H1 (cell line): ENCODE measurements at regions not wholly inside any gene's neighbourhood (a gene's known extent, or its start where the extent isn't known, plus 50 kb on each side); places are given as distances from the start of the nearest gene placed in this dataset.

Experiments
- CTCF ChIA-PET: fragments of 300-600 bp; sonication (Branson Sonifier 250); formaldehyde crosslinking; loops from one replicate; lab custom pipeline; 2021; ENCODE audit not compliant: partially characterized antibody; lab: Charles Lee
- POLR2A ChIA-PET: fragments of 300-600 bp; sonication (Branson Sonifier 250); formaldehyde crosslinking; loops from one replicate; lab custom pipeline; 2021; ENCODE audit warnings: inconsistent platforms; ENCODE audit not compliant: partially characterized antibody; lab: Charles Lee
- DNase-seq, 2 experiments: peaks; one replicate each; pipeline versions ENCODE4 v3.0.0 to v3.0.0-alpha.2; 2010 to 2022; ENCODE audit warnings: low spot score in 2 of 2, low read depth in 1 of 2, mixed read lengths in 1 of 2
- FAIRE-seq: peaks from 2 replicates; lab custom pipeline; 2011; peaks lifted over from hg19 to GRCh38; lab: Jason Lieb, UNC
- H2AFZ ChIP-seq: 2 replicates; pipeline ENCODE4 v1.8.1; 2012; ENCODE audit warnings: low read length, inconsistent platforms
- H2AK5ac ChIP-seq: 2 replicates; pipeline ENCODE4 v1.6.1; 2013; ENCODE audit warnings: low read depth, low read length
- H2BK120ac ChIP-seq: replicated peaks from 2 replicates; pipeline ENCODE3; 2013; ENCODE audit warnings: low read depth, low read length, inconsistent platforms
- H2BK12ac ChIP-seq: 2 replicates; pipeline ENCODE4 v1.6.1; 2013; ENCODE audit warnings: low read depth, low read length
- H2BK15ac ChIP-seq: 2 replicates; pipeline ENCODE4 v1.6.1; 2013; ENCODE audit warnings: low read length
- H2BK20ac ChIP-seq: 2 replicates; pipeline ENCODE4 v1.6.1; 2013; ENCODE audit warnings: low read length
- H2BK5ac ChIP-seq: 2 replicates; pipeline ENCODE4 v1.6.1; 2013; ENCODE audit warnings: low read depth, low read length
- H3K14ac ChIP-seq: 2 replicates; pipeline ENCODE4 v1.6.1; 2013; ENCODE audit warnings: inconsistent platforms; ENCODE audit not compliant: insufficient read length
- H3K18ac ChIP-seq: 2 replicates; pipeline ENCODE4 v1.6.1; 2013; ENCODE audit warnings: low read length; ENCODE audit errors: extremely low read depth
- H3K23ac ChIP-seq: 2 replicates; pipeline ENCODE4 v1.6.1; 2013; ENCODE audit warnings: inconsistent platforms; ENCODE audit not compliant: insufficient read length
- H3K23me2 ChIP-seq: 2 replicates; pipeline ENCODE4 v1.6.1; 2013; ENCODE audit warnings: low read depth, low read length
- H3K27ac ChIP-seq: 2 replicates; pipeline ENCODE4 v1.6.1; 2011; ENCODE audit warnings: low read depth, low read length, inconsistent platforms
- H3K27me3 ChIP-seq, 4 experiments: replicated peaks in 1 of 4; 1 replicate in 1 of 4; 2 replicates in 3 of 4; pipeline versions ENCODE4 v1.6.1 to v1.8.1; 2011 to 2013; ENCODE audit warnings: low read length in 3 of 4, mild to moderate bottlenecking in 3 of 4, inconsistent platforms in 2 of 4, mixed read lengths in 2 of 4, moderate library complexity in 1 of 4; ENCODE audit not compliant: control insufficient read depth in 3 of 4, insufficient read depth in 3 of 4; ENCODE audit errors: extremely low read depth in 1 of 4
- H3K36me3 ChIP-seq, 4 experiments: 2 replicates each; pipeline versions ENCODE4 v1.6.1 to v1.8.1; 2011 to 2013; ENCODE audit warnings: mild to moderate bottlenecking in 4 of 4, low read length in 3 of 4, moderate library complexity in 2 of 4, control low read depth in 1 of 4, inconsistent platforms in 1 of 4; ENCODE audit not compliant: insufficient read depth in 4 of 4, control insufficient read depth in 2 of 4
- H3K4ac ChIP-seq: replicated peaks from 2 replicates; pipeline ENCODE3; 2013; ENCODE audit warnings: low read length, low read depth, mixed read lengths, inconsistent platforms; ENCODE audit not compliant: insufficient read length
- H3K4me1 ChIP-seq, 4 experiments: replicated peaks in 1 of 4; 1 replicate in 1 of 4; 2 replicates in 3 of 4; pipeline versions ENCODE4 v1.6.1 to v1.8.1; 2011 to 2013; ENCODE audit warnings: low read length in 3 of 4, inconsistent platforms in 2 of 4, mixed read lengths in 1 of 4; ENCODE audit not compliant: insufficient read depth in 4 of 4, control insufficient read depth in 3 of 4
- H3K4me2 ChIP-seq, 2 experiments: 2 replicates each; pipeline versions ENCODE4 v1.6.1 to v1.8.1; 2011 to 2013; ENCODE audit warnings: low read depth in 2 of 2, low read length in 2 of 2, control low read depth in 1 of 2, inconsistent platforms in 1 of 2, mild to moderate bottlenecking in 1 of 2; ENCODE audit not compliant: insufficient read depth in 1 of 2
- H3K4me3 ChIP-seq, 4 experiments: fragments of 200-600, 300-600 bp in 1 of 4; sonication (generic), shearing (Covaris generic), sonication (Bioruptor Twin) in 1 of 4; 2 replicates each; pipeline versions ENCODE4 v1.5.1 to v1.8.1; 2011 to 2016; ENCODE audit warnings: low read length in 4 of 4, low read depth in 3 of 4, control low read depth in 2 of 4, inconsistent platforms in 2 of 4, mild to moderate bottlenecking in 2 of 4, mixed read lengths in 1 of 4, moderate library complexity in 1 of 4; ENCODE audit not compliant: insufficient read depth in 2 of 4; ENCODE audit errors: extremely low read depth in 1 of 4
- H3K56ac ChIP-seq: replicated peaks from 2 replicates; pipeline ENCODE3; 2013; ENCODE audit warnings: low read depth, mild to moderate bottlenecking, mixed read lengths, low read length, inconsistent platforms; ENCODE audit not compliant: insufficient read length
- H3K79me1 ChIP-seq: 2 replicates; pipeline ENCODE4 v1.6.1; 2013; ENCODE audit warnings: low read depth, low read length, control low read depth
- H3K79me2 ChIP-seq, 2 experiments: 2 replicates each; pipeline versions ENCODE4 v1.6.1 to v1.8.1; 2012 to 2013; ENCODE audit warnings: low read length in 2 of 2, mild to moderate bottlenecking in 2 of 2, inconsistent platforms in 1 of 2; ENCODE audit not compliant: insufficient read depth in 2 of 2, control insufficient read depth in 1 of 2
- H3K9ac ChIP-seq, 4 experiments: replicated peaks in 1 of 4; 1 replicate in 1 of 4; 2 replicates in 3 of 4; pipeline versions ENCODE4 v1.6.1 to v1.8.1; 2011 to 2013; ENCODE audit warnings: low read depth in 3 of 4, low read length in 3 of 4, control low read depth in 2 of 4, mild to moderate bottlenecking in 2 of 4, moderate library complexity in 2 of 4, inconsistent platforms in 1 of 4; ENCODE audit errors: extremely low read depth in 1 of 4
- H3K9me3 ChIP-seq, 2 experiments: 2 replicates each; pipeline versions ENCODE4 v1.6.1 to v1.8.1; 2012 to 2013; ENCODE audit warnings: mild to moderate bottlenecking in 2 of 2, moderate library complexity in 2 of 2, control low read depth in 1 of 2, inconsistent platforms in 1 of 2, low read depth in 1 of 2, low read length in 1 of 2, mixed read lengths in 1 of 2; ENCODE audit not compliant: insufficient read depth in 2 of 2
- H4K20me1 ChIP-seq, 2 experiments: replicated peaks in 1 of 2; 2 replicates each; pipeline versions ENCODE3 to v1.8.1; 2011 to 2013; ENCODE audit warnings: inconsistent platforms in 2 of 2, low read length in 2 of 2, mild to moderate bottlenecking in 1 of 2; ENCODE audit not compliant: insufficient read depth in 2 of 2, control insufficient read depth in 1 of 2
- H4K5ac ChIP-seq: 2 replicates; pipeline ENCODE4 v1.6.1; 2013; ENCODE audit warnings: low read length, low read depth, mixed read lengths, inconsistent platforms; ENCODE audit not compliant: insufficient read length
- H4K8ac ChIP-seq: 2 replicates; pipeline ENCODE4 v1.8.0; 2013; ENCODE audit warnings: mild to moderate bottlenecking, moderate library complexity, low read length, inconsistent platforms; ENCODE audit not compliant: insufficient read depth; ENCODE audit errors: extremely low read depth
- H4K91ac ChIP-seq: replicated peaks from 2 replicates; pipeline ENCODE3; 2013; ENCODE audit warnings: low read length, mixed read lengths, inconsistent platforms; ENCODE audit not compliant: insufficient read length
- CEBPB ChIP-seq: IDR thresholded peaks from 2 replicates; pipeline ENCODE4 v1.6.1; 2012; ENCODE audit warnings: low read depth, low read length
- CTBP2 ChIP-seq: IDR thresholded peaks from 2 replicates; pipeline ENCODE4 v1.7.0; 2011; ENCODE audit warnings: borderline replicate concordance, mild to moderate bottlenecking, moderate library complexity, mixed read lengths, low read length; ENCODE audit not compliant: insufficient read depth, insufficient read length
- CTCF ChIP-seq, 3 experiments: IDR thresholded peaks; 1 replicate in 2 of 3; 2 replicates in 1 of 3; pipeline versions ENCODE4 v1.5.1 to v1.6.1; 2011; ENCODE audit warnings: low read length in 3 of 3, mild to moderate bottlenecking in 3 of 3, inconsistent platforms in 2 of 3, low read depth in 1 of 3, moderate library complexity in 1 of 3; ENCODE audit not compliant: insufficient read depth in 1 of 3; ENCODE audit errors: control extremely low read depth in 1 of 3
- E2F6 ChIP-seq: IDR thresholded peaks from 2 replicates; pipeline ENCODE4 v1.6.1; 2012; ENCODE audit warnings: inconsistent platforms
- EP300 ChIP-seq, 2 experiments: IDR thresholded peaks; 1 replicate in 1 of 2; 2 replicates in 1 of 2; pipeline ENCODE4 v1.6.1; 2011 to 2012; ENCODE audit warnings: low read depth in 2 of 2, low read length in 2 of 2, mild to moderate bottlenecking in 2 of 2, borderline replicate concordance in 1 of 2, inconsistent platforms in 1 of 2, moderate library complexity in 1 of 2
- SAP30 ChIP-seq: fragments of 300-600 bp; sonication (generic); IDR thresholded peaks from 2 replicates; pipeline ENCODE4 v1.7.1; 2012; ENCODE audit warnings: low read length, moderate library complexity, mild to moderate bottlenecking, inconsistent platforms; ENCODE audit not compliant: insufficient read depth, insufficient replicate concordance
- SIRT6 ChIP-seq: IDR thresholded peaks from one replicate; pipeline ENCODE4 v1.7.1; 2012; ENCODE audit warnings: low read length, inconsistent platforms
- SP1 ChIP-seq: IDR thresholded peaks from 2 replicates; pipeline ENCODE4 v1.6.1; 2011; ENCODE audit warnings: low read depth, low read length
- SP4 ChIP-seq: IDR thresholded peaks from 2 replicates; pipeline ENCODE4 v1.6.1; 2012; ENCODE audit warnings: low read length, inconsistent platforms
- SRF ChIP-seq: IDR thresholded peaks from 2 replicates; pipeline ENCODE4 v1.6.1; 2011; ENCODE audit warnings: mild to moderate bottlenecking, low read depth, low read length, moderate library complexity
- TAF1 ChIP-seq: IDR thresholded peaks from 2 replicates; pipeline ENCODE4 v1.6.1; 2011; ENCODE audit warnings: mild to moderate bottlenecking, low read depth, low read length
- WGBS, 2 experiments: shearing (Covaris generic) in 1 of 2; methylation state at CpG; one replicate each; pipeline versions ENCODE4 v1.1.6 to v1.1.7; 2013 to 2015; ENCODE audit warnings: low lambda C conversion rate in 2 of 2, mixed read lengths in 2 of 2, inconsistent platforms in 1 of 2, low coverage in 1 of 2, missing lambda C conversion rate in 1 of 2; ENCODE audit not compliant: insufficient replicate concordance in 2 of 2, insufficient coverage in 1 of 2, insufficient read length in 1 of 2; ENCODE audit errors: extremely low coverage in 1 of 2, missing lambda C conversion rate in 1 of 2; 5-methylcytosine and 5-hydroxymethylcytosine counted together

GRCh38 chr5:21642312-21642711 is 1210.8 kb downstream of the CDH12 start:
- Histone ChIP-seq H4K20me1 (no peaks in the 10 kb centered on the region), H2BK20ac (no peak overlapping the region), H2BK120ac (no peak overlapping the region), H3K23me2 (no peaks in the 10 kb centered on the region), H4K5ac (no peak overlapping the region), H2AFZ (no peak overlapping the region), H3K9ac (no peak overlapping the region), H3K9me3 (no peaks in the 10 kb centered on the region), H3K4ac (no peak overlapping the region), H2AK5ac (no peak overlapping the region), H3K14ac (no peak overlapping the region), H3K36me3 (no peaks in the 10 kb centered on the region), H3K56ac (no peak overlapping the region), H2BK12ac (no peak overlapping the region), H3K4me3 (no peak overlapping the region), H3K18ac (no peak overlapping the region), H2BK15ac (no peak overlapping the region), H3K4me1 (no peaks in the 10 kb centered on the region), H3K27ac (no peak overlapping the region), H2BK5ac (no peak overlapping the region), H3K23ac (no peak overlapping the region), H4K8ac (no peak overlapping the region), H3K27me3 (no peaks in the 10 kb centered on the region), H3K4me2 (no peak overlapping the region), H3K79me2 (no peaks in the 10 kb centered on the region), H4K91ac (no peak overlapping the region), H3K79me1 (no peaks in the 10 kb centered on the region)
- FAIRE-seq (no peak), DNase-seq (no peak)
- TF ChIP-seq SRF = no peak
- no peak for TF ChIP-seq CTCF (IDR thresholded peaks at IDR 0.05; ENCODE audit: control extremely low read depth in 1 of 3, insufficient read depth in 1 of 3, low read depth in 1 of 3, low read length in 3 of 3)
- no peak for TF ChIP-seq TAF1
- TF ChIP-seq E2F6 = no peak
- no peak for TF ChIP-seq SP1
- no peak for TF ChIP-seq SAP30
- no peak for TF ChIP-seq CTBP2
- no peak for TF ChIP-seq EP300 (IDR thresholded peaks at IDR 0.05; ENCODE audit: borderline replicate concordance in 1 of 2, low read depth in 2 of 2, low read length in 2 of 2)
- no peak for TF ChIP-seq CEBPB
- TF ChIP-seq SIRT6 = no peak
- no peak for TF ChIP-seq SP4
- ChIA-PET POLR2A (no interaction called here), CTCF (interaction anchor here (1.1 to 1.2 kb wide), 2 partner anchors 21 to 581 kb away, joined by 3 read pairs; no protein-coding TSS in a partner anchor)
- 85% methylated on average over 1 of the region's 1 CpG; no CpG with 5 or more reads in 1 of the 2 experiments for WGBS, 2 experiments
